CD4-positive, alpha-beta T cell (primary cell): ENCODE measurements at regions not wholly inside any gene's neighbourhood (a gene's known extent, or its start where the extent isn't known, plus 50 kb on each side); places are given as distances from the start of the nearest gene placed in this dataset.

ENCODE experiments used
- ATAC-seq: fragments of 200-7000 bp; cut with Tn5 transposase; one replicate; pipeline ENCODE4 v1.10.0; 2022; ENCODE audit warnings: mild to moderate bottlenecking; ENCODE audit not compliant: poor library complexity
- CTCF ChIA-PET: fragments of 350-600 bp; sonication (Branson Sonifier 250); formaldehyde crosslinking; loops from one replicate; lab custom pipeline; 2021; ENCODE audit warnings: antibody characterized with exemption, inconsistent platforms; lab: Charles Lee
- POLR2A ChIA-PET: fragments of 350-600 bp; sonication (Branson Sonifier 250); formaldehyde crosslinking; loops from one replicate; lab custom pipeline; 2021; ENCODE audit warnings: antibody characterized with exemption, inconsistent platforms; lab: Charles Lee
- DNase-seq, 14 experiments: peaks; one replicate each; pipeline ENCODE4 v3.0.0-alpha.2; 2013 to 2020; ENCODE audit warnings: mixed read lengths in 2 of 14
- H3K27ac ChIP-seq, 2 donors: one replicate each; pipeline versions ENCODE4 v1.5.1 to v1.7.0; 2013; ENCODE audit warnings: low read length in 2 of 2, low read depth in 1 of 2, mild to moderate bottlenecking in 1 of 2
- H3K27me3 ChIP-seq, 2 experiments: 1 replicate in 1 of 2; 2 replicates in 1 of 2; pipeline versions ENCODE4 v1.6.1 to v1.7.0; 2013; ENCODE audit warnings: low read length in 2 of 2, control low read depth in 1 of 2, mild to moderate bottlenecking in 1 of 2, moderate library complexity in 1 of 2; ENCODE audit not compliant: insufficient read depth in 2 of 2, control insufficient read depth in 1 of 2
- H3K36me3 ChIP-seq: one replicate; pipeline ENCODE4 v1.6.1; 2013; ENCODE audit warnings: low read length, control low read depth; ENCODE audit not compliant: insufficient read depth
- H3K4me1 ChIP-seq: one replicate; pipeline ENCODE4 v1.6.1; 2013; ENCODE audit warnings: low read length, control low read depth; ENCODE audit not compliant: insufficient read depth
- H3K4me3 ChIP-seq: one replicate; pipeline ENCODE4 v1.5.1; 2013; ENCODE audit warnings: mild to moderate bottlenecking, low read length, moderate library complexity
- H3K9me3 ChIP-seq, 2 experiments: 1 replicate in 1 of 2; 2 replicates in 1 of 2; pipeline versions ENCODE4 v1.6.1 to v1.7.0; 2013; ENCODE audit warnings: low read length in 2 of 2, mild to moderate bottlenecking in 2 of 2, control low read depth in 1 of 2, moderate library complexity in 1 of 2; ENCODE audit not compliant: control insufficient read depth in 1 of 2, insufficient read depth in 1 of 2
- H3K27ac Mint-ChIP-seq: one replicate; pipeline ENCODE4 v1.8.0; 2020; ENCODE audit warnings: mixed read lengths
- H3K27me3 Mint-ChIP-seq: one replicate; pipeline ENCODE4 v1.8.0; 2021; ENCODE audit warnings: mixed read lengths
- H3K36me3 Mint-ChIP-seq: one replicate; pipeline ENCODE4 v1.8.0; 2021; ENCODE audit warnings: low read depth, mixed read lengths
- H3K4me1 Mint-ChIP-seq: one replicate; pipeline ENCODE4 v1.8.0; 2021; ENCODE audit warnings: low read depth, mixed read lengths
- H3K4me3 Mint-ChIP-seq: one replicate; pipeline ENCODE4 v1.8.0; 2020; ENCODE audit warnings: mild to moderate bottlenecking, mixed read lengths
- H3K9me3 Mint-ChIP-seq: one replicate; pipeline ENCODE4 v1.8.0; 2020; ENCODE audit warnings: mixed read lengths
- intact Hi-C, 2 experiments: fragments of 100-400 bp; cut with DNase I in 1 of 2; cut with micrococcal nuclease in 1 of 2; formaldehyde crosslinking; loops; one replicate each; pipeline versions ENCODE4 v1.15.1 to v1.9.0; 2023 to 2025; cut with DNase I, micrococcal nuclease
- TF ChIP-seq, protein P1 (sequence below): fragments of 200-600 bp; IDR thresholded peaks from one replicate; pipeline ENCODE4 v1.8.0; 2022; ENCODE audit warnings: antibody characterized with exemption, mild to moderate bottlenecking

DNA sequence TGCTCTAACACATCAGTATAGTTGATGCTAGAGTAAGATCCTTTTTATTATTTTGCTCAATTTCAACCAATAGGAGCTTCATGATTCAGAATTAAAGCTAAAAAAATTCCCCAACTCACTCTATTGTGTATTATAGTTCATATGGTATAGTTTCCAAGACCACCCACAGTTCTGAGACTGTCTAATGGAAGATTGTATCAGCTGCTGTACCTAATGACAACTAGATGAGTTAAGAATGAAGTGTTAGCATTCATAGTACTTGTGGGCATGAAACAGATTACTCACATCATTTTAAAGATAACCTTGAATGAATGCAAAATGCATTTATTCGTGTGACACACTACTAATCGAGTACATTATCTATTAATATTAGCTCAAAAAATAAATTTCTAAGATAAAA is 289.9 kb upstream of the ATP11B start:
- CTCF ChIA-PET, result interaction anchor here (1.3 kb wide), 1 partner anchor 8 kb away, joined by 3 read pairs; no protein-coding TSS in a partner anchor
- intact Hi-C loops, result no loop called here
- H3K9me3 ChIP-seq, result no peaks in the 10 kb centered on the region
- H3K4me1 ChIP-seq, result no peaks in the 10 kb centered on the region
- H3K4me3 Mint-ChIP-seq, result no peak overlapping the region
- ATAC-seq, result no peak
- POLR2A ChIA-PET, result no interaction called here
- H3K9me3 Mint-ChIP-seq, result no peaks in the 10 kb centered on the region
- no peaks in the 10 kb centered on the region for H3K36me3 Mint-ChIP-seq
- H3K27ac Mint-ChIP-seq, result no peak overlapping the region
- no peaks in the 10 kb centered on the region for H3K27me3 ChIP-seq
- no peak overlapping the region for H3K4me3 ChIP-seq
- DNase-seq, result no peak
- H3K27ac ChIP-seq, result no peak overlapping the region
- TF ChIP-seq, protein P1, sequence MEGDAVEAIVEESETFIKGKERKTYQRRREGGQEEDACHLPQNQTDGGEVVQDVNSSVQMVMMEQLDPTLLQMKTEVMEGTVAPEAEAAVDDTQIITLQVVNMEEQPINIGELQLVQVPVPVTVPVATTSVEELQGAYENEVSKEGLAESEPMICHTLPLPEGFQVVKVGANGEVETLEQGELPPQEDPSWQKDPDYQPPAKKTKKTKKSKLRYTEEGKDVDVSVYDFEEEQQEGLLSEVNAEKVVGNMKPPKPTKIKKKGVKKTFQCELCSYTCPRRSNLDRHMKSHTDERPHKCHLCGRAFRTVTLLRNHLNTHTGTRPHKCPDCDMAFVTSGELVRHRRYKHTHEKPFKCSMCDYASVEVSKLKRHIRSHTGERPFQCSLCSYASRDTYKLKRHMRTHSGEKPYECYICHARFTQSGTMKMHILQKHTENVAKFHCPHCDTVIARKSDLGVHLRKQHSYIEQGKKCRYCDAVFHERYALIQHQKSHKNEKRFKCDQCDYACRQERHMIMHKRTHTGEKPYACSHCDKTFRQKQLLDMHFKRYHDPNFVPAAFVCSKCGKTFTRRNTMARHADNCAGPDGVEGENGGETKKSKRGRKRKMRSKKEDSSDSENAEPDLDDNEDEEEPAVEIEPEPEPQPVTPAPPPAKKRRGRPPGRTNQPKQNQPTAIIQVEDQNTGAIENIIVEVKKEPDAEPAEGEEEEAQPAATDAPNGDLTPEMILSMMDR, result no peak
- H3K4me1 Mint-ChIP-seq, result no peaks in the 10 kb centered on the region
- no peaks in the 10 kb centered on the region for H3K36me3 ChIP-seq
- H3K27me3 Mint-ChIP-seq, result peaks cover 12% of the 10 kb centered on the region

DNA sequence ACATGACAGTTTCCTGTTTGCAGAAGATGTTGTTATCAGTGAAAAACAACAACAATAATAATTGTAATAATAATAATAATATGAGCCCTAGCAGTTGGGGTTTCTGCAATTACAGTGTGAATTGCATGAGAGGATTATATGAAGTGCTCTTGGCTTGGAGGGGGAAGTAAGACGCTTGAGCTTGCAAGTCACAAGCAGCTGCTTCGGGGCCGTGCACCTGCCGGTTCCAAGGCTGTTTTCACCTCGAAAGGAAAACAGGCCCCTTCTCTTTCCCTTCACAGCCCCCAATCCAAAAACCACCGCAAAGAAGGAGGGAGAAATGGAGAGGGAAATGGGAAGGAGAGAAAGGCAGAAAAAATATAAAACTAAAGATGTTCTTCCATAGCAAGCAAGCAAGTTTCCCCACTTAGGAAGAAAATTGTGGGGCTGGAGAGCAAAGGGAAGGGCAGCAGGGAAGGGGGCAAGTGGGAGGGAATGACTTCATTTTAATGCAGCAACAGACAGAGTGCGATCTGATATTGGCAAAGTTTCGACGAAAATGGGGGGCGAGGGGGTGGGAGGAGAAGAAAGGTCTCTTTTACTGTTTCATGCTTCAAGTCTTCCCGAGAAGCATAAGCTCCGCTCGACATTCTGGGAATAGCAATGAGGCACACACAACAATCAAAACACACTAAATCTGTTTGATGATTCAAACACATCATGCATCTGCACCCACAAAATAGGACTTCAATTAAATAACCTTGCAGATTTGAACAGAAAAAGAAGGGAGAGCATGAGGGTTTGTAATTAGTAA is 284.2 kb upstream of the ATP11B start:
- Histone ChIP-seq H3K4me1 (no peaks in the 10 kb centered on the region), H3K27ac (no peak overlapping the region), H3K27me3 (no peaks in the 10 kb centered on the region), H3K4me3 (no peak overlapping the region), H3K9me3 (no peaks in the 10 kb centered on the region), H3K36me3 (no peaks in the 10 kb centered on the region)
- H3K4me3 Mint-ChIP-seq, result no peak overlapping the region
- H3K27me3 Mint-ChIP-seq, result peaks cover 28% of the 10 kb centered on the region
- TF ChIP-seq, protein P1, result no peak
- no peaks in the 10 kb centered on the region for H3K9me3 Mint-ChIP-seq
- no peak for DNase-seq
- H3K36me3 Mint-ChIP-seq, result no peaks in the 10 kb centered on the region
- intact Hi-C loops, result no loop called here
- no peaks in the 10 kb centered on the region for H3K4me1 Mint-ChIP-seq
- ChIA-PET POLR2A (no interaction called here), CTCF (no interaction called here)
- no peak for ATAC-seq
- H3K27ac Mint-ChIP-seq, result no peak overlapping the region

DNA sequence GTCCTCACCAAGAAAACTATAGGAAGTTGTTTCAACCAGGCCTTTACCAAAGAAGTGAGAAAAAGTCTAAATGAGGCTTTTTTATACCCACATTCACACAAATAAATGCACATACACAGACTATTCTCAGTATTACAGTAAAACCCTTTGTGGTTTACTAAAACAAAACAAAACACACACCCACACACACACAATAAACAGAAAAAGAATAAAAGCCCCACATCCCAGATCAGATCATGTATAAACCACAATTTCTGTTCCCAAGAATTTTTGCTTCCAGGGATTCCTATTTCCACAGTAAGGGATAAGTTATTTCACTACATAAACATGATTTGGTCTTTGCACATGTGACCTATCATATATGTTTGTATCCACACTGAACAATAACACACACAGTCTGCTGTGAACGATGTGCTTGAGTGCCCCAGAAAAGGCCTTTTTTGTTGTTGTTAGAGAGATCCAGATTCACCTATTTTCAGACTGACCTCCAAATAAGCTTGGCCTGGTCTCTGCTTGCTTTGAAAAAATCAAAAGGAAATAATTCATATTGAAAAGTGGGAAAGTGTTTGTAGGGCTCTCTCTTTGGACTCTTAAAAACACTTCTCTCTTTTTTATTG is 283.4 kb upstream of the ATP11B start:
- peaks cover 27% of the 10 kb centered on the region for H3K27me3 Mint-ChIP-seq

More for the DNA sequence above, 283.4 kb upstream of the ATP11B start:
- no peaks in the 10 kb centered on the region for H3K9me3 Mint-ChIP-seq
- H3K4me3 Mint-ChIP-seq, result no peak overlapping the region
- Histone ChIP-seq H3K27me3 (no peaks in the 10 kb centered on the region), H3K27ac (no peak overlapping the region), H3K9me3 (no peaks in the 10 kb centered on the region), H3K36me3 (no peaks in the 10 kb centered on the region), H3K4me3 (no peak overlapping the region), H3K4me1 (no peaks in the 10 kb centered on the region)
- TF ChIP-seq, protein P1, result no peak
- CTCF ChIA-PET, result no interaction called here
- no peak overlapping the region for H3K27ac Mint-ChIP-seq
- H3K4me1 Mint-ChIP-seq, result no peaks in the 10 kb centered on the region
- POLR2A ChIA-PET, result no interaction called here
- no peak for DNase-seq
- no peaks in the 10 kb centered on the region for H3K36me3 Mint-ChIP-seq
- ATAC-seq, result no peak
- intact Hi-C loops, result no loop called here
